ENCODE measurements at regions not wholly inside any gene's neighbourhood (a gene's known extent, or its start where the extent isn't known, plus 50 kb on each side); places are given as distances from the start of the nearest gene placed in this dataset.
"Not testable (repeated sequence)": the region's sequence is repeated elsewhere in the genome, so short reads cannot be mapped to it uniquely, and the experiment has no call there.

GRCh38 chr3:67064105-67064504, 66.0 kb downstream of the KBTBD8 start:
- DNase-seq (ENCODE audit: extremely low read depth, low read depth), result no peak

GRCh38 chr3:67067251-67067650, 69.1 kb downstream of the KBTBD8 start:
- DNase-seq (ENCODE audit: extremely low read depth, low read depth), result no peak

- DNase-seq (ENCODE audit: extremely low read depth, low read depth), result not testable (repeated sequence)
Observed at GRCh38 chr3:67072640-67073039, 74.5 kb downstream of the KBTBD8 start.

- no peak for DNase-seq (ENCODE audit: extremely low read depth, low read depth)
Observed at GRCh38 chr3:67073812-67074211, 75.7 kb downstream of the KBTBD8 start.

GRCh38 chr3:67075295-67075694, 77.2 kb downstream of the KBTBD8 start:
- no peak for DNase-seq (ENCODE audit: extremely low read depth, low read depth)

- DNase-seq (ENCODE audit: extremely low read depth, low read depth), result no peak
Observed at GRCh38 chr3:67076607-67077006, 78.5 kb downstream of the KBTBD8 start.

GRCh38 chr3:67077656-67078055, 79.5 kb downstream of the KBTBD8 start:
- no peak for DNase-seq (ENCODE audit: extremely low read depth, low read depth)

- no peak for DNase-seq (ENCODE audit: extremely low read depth, low read depth)
Observed at GRCh38 chr3:67082533-67083024, 84.5 kb downstream of the KBTBD8 start.

GRCh38 chr3:67083277-67083676, 85.2 kb downstream of the KBTBD8 start:
- no peak for DNase-seq (ENCODE audit: extremely low read depth, low read depth)

- no peak for DNase-seq (ENCODE audit: extremely low read depth, low read depth)
Observed at GRCh38 chr3:67087788-67088187, 89.7 kb downstream of the KBTBD8 start.

GRCh38 chr3:67090474-67090873, 92.4 kb downstream of the KBTBD8 start:
- DNase-seq (ENCODE audit: extremely low read depth, low read depth), result no peak

GRCh38 chr3:67093305-67093704, 95.2 kb downstream of the KBTBD8 start:
- no peak for DNase-seq (ENCODE audit: extremely low read depth, low read depth)

GRCh38 chr3:67094167-67094566, 96.1 kb downstream of the KBTBD8 start:
- DNase-seq (ENCODE audit: extremely low read depth, low read depth), result no peak

GRCh38 chr3:67094774-67095173, 96.7 kb downstream of the KBTBD8 start:
- no peak for DNase-seq (ENCODE audit: extremely low read depth, low read depth)

GRCh38 chr3:67104388-67104787, 106.3 kb downstream of the KBTBD8 start:
- no peak for DNase-seq (ENCODE audit: extremely low read depth, low read depth)

GRCh38 chr3:67106874-67107273, 108.8 kb downstream of the KBTBD8 start:
- no peak for DNase-seq (ENCODE audit: extremely low read depth, low read depth)

- DNase-seq (ENCODE audit: extremely low read depth, low read depth), result peak; percentile 9
Observed at GRCh38 chr3:67109651-67110204, 111.6 kb downstream of the KBTBD8 start.

- DNase-seq (ENCODE audit: extremely low read depth, low read depth), result peak; percentile 74
Observed at GRCh38 chr3:67113802-67114407, 115.8 kb downstream of the KBTBD8 start.

- DNase-seq (ENCODE audit: extremely low read depth, low read depth), result no peak
Observed at GRCh38 chr3:67118122-67118521, 120.0 kb downstream of the KBTBD8 start.

- DNase-seq (ENCODE audit: extremely low read depth, low read depth), result no peak
Observed at GRCh38 chr3:67118635-67119034, 120.5 kb downstream of the KBTBD8 start.

GRCh38 chr3:67123914-67124313, 125.8 kb downstream of the KBTBD8 start:
- DNase-seq (ENCODE audit: extremely low read depth, low read depth), result no peak

- no peak for DNase-seq (ENCODE audit: extremely low read depth, low read depth)
Observed at GRCh38 chr3:67127254-67127653, 129.1 kb downstream of the KBTBD8 start.

- no peak for DNase-seq (ENCODE audit: extremely low read depth, low read depth)
Observed at GRCh38 chr3:67142432-67142831, 144.3 kb downstream of the KBTBD8 start.

Data from NCI-H460 (cell line).